Hepatocyte (in vitro differentiated cells): ENCODE measurements at regions not wholly inside any gene's neighbourhood (a gene's known extent, or its start where the extent isn't known, plus 50 kb on each side); places are given as distances from the start of the nearest gene placed in this dataset.

Source experiments
- DNase-seq: peaks from one replicate; pipeline ENCODE4 v3.0.0-alpha.2; 2016; ENCODE audit warnings: low spot score
- H2AFZ ChIP-seq: fragments of 200-600 bp; sonication (generic); 2 replicates; pipeline ENCODE4 v1.6.0; 2016; ENCODE audit warnings: antibody characterized with exemption, mild to moderate bottlenecking
- H3K27ac ChIP-seq: fragments of 200-600 bp; sonication (generic); 2 replicates; pipeline ENCODE4 v1.5.1; 2016; ENCODE audit warnings: mild to moderate bottlenecking
- H3K27me3 ChIP-seq: fragments of 200-600 bp; sonication (generic); 2 replicates; pipeline ENCODE4 v1.6.1; 2016
- H3K36me3 ChIP-seq: fragments of 200-600 bp; sonication (generic); replicated peaks from 2 replicates; pipeline ENCODE4 v1.5.1; 2016; ENCODE audit warnings: low read depth; ENCODE audit not compliant: insufficient read depth
- H3K4me1 ChIP-seq: fragments of 200-600 bp; sonication (generic); 2 replicates; pipeline ENCODE4 v1.5.1; 2016; ENCODE audit warnings: mild to moderate bottlenecking, moderate library complexity; ENCODE audit not compliant: insufficient read depth
- H3K4me2 ChIP-seq: fragments of 200-600 bp; sonication (generic); 2 replicates; pipeline ENCODE4 v1.6.0; 2016
- H3K4me3 ChIP-seq: fragments of 200-600 bp; sonication (generic); 2 replicates; pipeline ENCODE4 v1.5.1; 2016; ENCODE audit warnings: mild to moderate bottlenecking
- H3K79me2 ChIP-seq: fragments of 200-600 bp; sonication (generic); 2 replicates; pipeline ENCODE4 v1.6.0; 2017; ENCODE audit warnings: mild to moderate bottlenecking
- H3K9me2 ChIP-seq: fragments of 200-600 bp; sonication (generic); replicated peaks from 2 replicates; pipeline ENCODE4 v1.6.0; 2017; ENCODE audit warnings: mild to moderate bottlenecking; ENCODE audit not compliant: insufficient read depth
- H3K9me3 ChIP-seq: fragments of 200-600 bp; sonication (generic); 2 replicates; pipeline ENCODE4 v1.5.1; 2016; ENCODE audit warnings: low read depth, mild to moderate bottlenecking
- H4K20me1 ChIP-seq: fragments of 200-600 bp; sonication (generic); 2 replicates; pipeline ENCODE4 v1.6.0; 2016; ENCODE audit warnings: mild to moderate bottlenecking; ENCODE audit not compliant: insufficient read depth, poor library complexity, severe bottlenecking
- CTCF ChIP-seq: fragments of 200-600 bp; sonication (generic); IDR thresholded peaks from 2 replicates; pipeline ENCODE4 v1.5.1; 2016; ENCODE audit warnings: antibody characterized with exemption, mild to moderate bottlenecking; ENCODE audit not compliant: poor library complexity
- EZH2 ChIP-seq: fragments of 200-600 bp; sonication (generic); IDR thresholded peaks from 2 replicates; pipeline ENCODE4 v1.6.1; 2016; ENCODE audit warnings: antibody characterized with exemption, mild to moderate bottlenecking, borderline replicate concordance
- EZH2phosphoT487 ChIP-seq: fragments of 200-600 bp; sonication (generic); IDR thresholded peaks from one replicate; pipeline ENCODE4 v1.6.1; 2018; ENCODE audit warnings: antibody characterized with exemption, mild to moderate bottlenecking, low read depth, moderate library complexity; ENCODE audit not compliant: unreplicated experiment, severe bottlenecking
- WGBS: methylation state at CpG from one replicate; pipeline ENCODE4 v1.1.6; 2016; ENCODE audit warnings: low lambda C conversion rate; ENCODE audit errors: missing lambda C conversion rate; 5-methylcytosine and 5-hydroxymethylcytosine counted together

GRCh38 chr1:36588972-36589371, 106.3 kb upstream of the CSF3R start:
- Histone ChIP-seq H3K4me2 (no peak overlapping the region), H2AFZ (no peak overlapping the region), H3K27me3 (peaks cover 53% of the 10 kb centered on the region), H3K27ac (no peak overlapping the region), H3K4me1 (no peaks in the 10 kb centered on the region), H4K20me1 (no peaks in the 10 kb centered on the region), H3K36me3 (no peaks in the 10 kb centered on the region), H3K9me3 (no peaks in the 10 kb centered on the region), H3K9me2 (no peaks in the 10 kb centered on the region), H3K79me2 (no peaks in the 10 kb centered on the region), H3K4me3 (no peak overlapping the region)
- no peak for DNase-seq
- TF ChIP-seq EZH2 (no peak), EZH2phosphoT487 (no peak), CTCF (no peak)
- WGBS: 56% methylated on average over 8 of the region's 8 CpGs

- no peak overlapping the region for H3K4me2 ChIP-seq
- TF ChIP-seq EZH2: no peak
- no peak for TF ChIP-seq EZH2phosphoT487
- TF ChIP-seq CTCF: no peak
- no peaks in the 10 kb centered on the region for H3K36me3 ChIP-seq
These were observed 103.1 kb upstream of the CSF3R start for GRCh38 chr1:36585569-36586548.

GRCh38 chr1:36584874-36585453, 102.3 kb upstream of the CSF3R start:
- DNase-seq: no peak
- no peaks in the 10 kb centered on the region for H3K36me3 ChIP-seq
- TF ChIP-seq EZH2: no peak
- no peak for TF ChIP-seq CTCF
- no peak for TF ChIP-seq EZH2phosphoT487
- no peak overlapping the region for H3K27ac ChIP-seq
- H3K9me3 ChIP-seq: no peaks in the 10 kb centered on the region
- no peaks in the 10 kb centered on the region for H3K9me2 ChIP-seq
- WGBS: 91% methylated on average over 6 of the region's 6 CpGs
- no peaks in the 10 kb centered on the region for H4K20me1 ChIP-seq
- no peak overlapping the region for H2AFZ ChIP-seq
- peaks cover 41% of the 10 kb centered on the region for H3K27me3 ChIP-seq
- no peaks in the 10 kb centered on the region for H3K4me1 ChIP-seq
- H3K79me2 ChIP-seq: no peaks in the 10 kb centered on the region
- H3K4me3 ChIP-seq: no peak overlapping the region
- H3K4me2 ChIP-seq: no peak overlapping the region

More at GRCh38 chr1:36585569-36586548, 103.1 kb upstream of the CSF3R start:
- Histone ChIP-seq H2AFZ (no peak overlapping the region), H3K27me3 (peaks cover 44% of the 10 kb centered on the region), H4K20me1 (no peaks in the 10 kb centered on the region), H3K9me2 (no peaks in the 10 kb centered on the region), H3K9me3 (no peaks in the 10 kb centered on the region), H3K79me2 (no peaks in the 10 kb centered on the region), H3K27ac (no peak overlapping the region), H3K4me1 (no peaks in the 10 kb centered on the region), H3K4me3 (no peak overlapping the region)
- DNase-seq: no peak
- WGBS: 52% methylated on average over 24 of the region's 24 CpGs
